HG03139 (cell line): ENCODE measurements at regions not wholly inside any gene's neighbourhood (a gene's known extent, or its start where the extent isn't known, plus 50 kb on each side); places are given as distances from the start of the nearest gene placed in this dataset.
"Not testable (repeated sequence)": the region's sequence is repeated elsewhere in the genome, so short reads cannot be mapped to it uniquely, and the experiment has no call there.

Source experiments
- ATAC-seq: cut with Tn5 transposase; IDR thresholded peaks from one replicate; pipeline ENCODE4 v1.9.1; 2021; ENCODE audit not compliant: unreplicated experiment

DNA sequence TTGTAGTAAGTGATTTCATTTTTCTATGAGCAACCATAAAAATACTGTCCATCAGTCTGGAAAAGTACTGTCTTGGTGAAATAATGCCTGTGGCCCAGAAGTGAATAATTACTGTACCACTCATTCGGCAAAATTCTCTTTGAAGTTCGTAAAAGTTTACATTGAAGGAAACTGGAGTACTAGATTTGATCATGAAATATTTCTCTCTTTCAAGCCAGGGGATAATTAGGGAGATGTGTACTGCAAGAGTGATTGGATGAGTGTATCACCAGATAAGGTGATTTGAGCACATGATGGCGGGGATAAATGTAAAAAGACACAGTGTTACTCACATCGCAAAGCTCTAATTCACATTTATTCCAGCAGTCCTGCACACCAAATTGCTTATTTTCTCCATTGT lies 883.2 kb upstream of the PIK3C3 start:
- no peak for ATAC-seq

DNA sequence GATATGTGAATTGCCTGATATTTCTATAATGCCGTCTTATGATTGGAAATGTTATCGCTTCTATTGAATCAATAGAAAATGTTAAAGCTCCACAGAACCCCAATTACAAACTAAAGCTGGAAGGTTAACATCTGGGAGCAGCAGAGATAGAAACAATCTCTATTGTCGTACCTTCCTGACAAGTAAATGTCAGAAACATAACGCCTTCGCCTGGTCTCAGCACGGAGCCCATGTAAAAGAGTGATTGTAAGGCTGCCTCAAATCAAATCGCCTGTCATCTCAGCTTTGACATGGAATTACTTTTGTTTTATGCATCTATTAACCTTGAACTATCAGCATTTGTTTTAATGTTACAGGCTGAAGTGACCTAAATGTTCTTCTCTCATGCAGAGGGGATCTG lies 885.9 kb upstream of the PIK3C3 start:
- no peak for ATAC-seq

DNA sequence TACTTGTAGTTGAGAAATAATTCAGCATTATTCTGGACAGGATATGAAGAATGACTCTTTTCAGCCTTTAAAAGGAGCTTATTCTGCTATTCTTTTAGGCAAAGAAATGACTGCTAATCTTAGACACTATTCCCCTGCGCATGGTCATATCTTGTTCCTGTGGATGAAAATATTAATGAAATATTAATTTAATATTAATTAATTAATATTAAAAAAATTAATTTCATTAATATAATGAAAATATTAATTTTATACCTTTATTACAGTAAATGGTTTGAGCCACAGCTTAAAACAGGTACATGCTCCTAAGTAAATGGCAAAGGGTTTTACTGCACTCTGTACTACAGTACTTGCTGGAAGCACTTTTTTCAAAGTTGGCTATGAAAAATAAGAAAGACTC lies 890.1 kb upstream of the PIK3C3 start:
- ATAC-seq = no peak

DNA sequence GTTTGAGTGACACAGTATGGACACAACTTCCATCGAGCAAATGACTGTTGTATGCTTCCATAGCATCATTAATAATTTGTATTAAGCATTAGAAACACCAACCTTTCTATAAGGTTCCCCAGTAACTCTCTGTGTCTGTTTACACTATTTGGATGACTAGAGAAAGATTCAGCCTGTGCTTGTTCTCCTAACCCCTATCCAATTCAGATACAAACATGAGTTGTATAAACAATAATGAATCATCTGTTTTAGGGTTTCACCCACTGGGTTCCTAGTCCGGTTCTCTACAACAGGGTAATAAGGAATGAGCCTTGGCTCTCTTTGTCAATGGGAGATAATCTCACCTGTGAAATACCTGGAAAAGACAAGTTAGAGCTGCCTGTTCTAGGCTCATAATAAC lies 894.1 kb upstream of the PIK3C3 start:
- ATAC-seq = no peak

DNA sequence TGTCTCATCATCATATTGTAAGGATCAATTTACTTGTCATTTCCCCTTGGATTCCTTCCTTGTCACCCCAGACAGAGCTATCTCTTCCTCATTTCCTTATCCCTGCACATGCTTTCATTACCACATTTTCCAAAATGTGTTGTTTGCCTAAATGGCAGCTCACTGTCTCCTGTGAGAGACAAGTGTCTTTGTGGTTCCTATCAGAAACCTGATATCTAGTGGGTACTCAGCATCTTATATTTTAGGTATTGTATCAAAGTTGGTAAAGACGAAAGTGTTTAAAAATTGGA lies 896.0 kb upstream of the PIK3C3 start:
- no peak for ATAC-seq

DNA sequence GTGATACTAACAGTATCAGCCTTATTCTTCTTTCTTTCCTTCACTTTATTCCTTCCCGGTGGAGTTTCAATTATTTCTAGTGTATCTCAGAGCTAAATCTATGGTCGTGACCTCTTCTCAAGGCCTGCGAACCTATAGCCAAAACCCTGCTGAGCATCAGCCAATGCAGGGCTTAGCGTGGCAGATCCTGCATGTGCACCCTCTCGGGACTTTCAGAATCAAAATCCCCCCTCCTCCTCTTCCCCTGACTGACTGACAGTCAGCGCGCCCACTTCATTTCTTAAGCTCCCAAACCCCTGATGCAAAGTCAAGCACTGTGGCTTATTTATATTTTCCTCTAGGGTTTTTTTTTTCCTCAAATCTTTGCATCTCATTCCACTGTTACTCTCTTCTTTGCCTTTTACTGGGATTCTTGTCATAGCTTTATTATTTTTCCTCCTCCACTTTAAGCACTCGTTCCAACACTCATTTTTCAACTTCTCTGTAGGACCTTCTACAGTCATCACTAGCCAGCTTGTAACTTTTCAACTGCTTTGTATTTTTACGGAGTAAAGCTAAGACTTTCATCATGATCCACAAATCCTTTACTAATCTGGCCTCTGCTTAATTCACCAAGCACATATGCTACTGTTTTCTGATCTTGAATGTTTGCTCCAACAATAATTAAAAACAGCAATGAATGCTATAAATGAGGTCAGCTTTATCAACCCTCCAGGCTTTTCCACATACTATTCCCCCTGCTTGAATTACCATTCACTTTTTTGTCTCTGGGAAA lies 896.5 kb upstream of the PIK3C3 start:
- ATAC-seq = no peak

DNA sequence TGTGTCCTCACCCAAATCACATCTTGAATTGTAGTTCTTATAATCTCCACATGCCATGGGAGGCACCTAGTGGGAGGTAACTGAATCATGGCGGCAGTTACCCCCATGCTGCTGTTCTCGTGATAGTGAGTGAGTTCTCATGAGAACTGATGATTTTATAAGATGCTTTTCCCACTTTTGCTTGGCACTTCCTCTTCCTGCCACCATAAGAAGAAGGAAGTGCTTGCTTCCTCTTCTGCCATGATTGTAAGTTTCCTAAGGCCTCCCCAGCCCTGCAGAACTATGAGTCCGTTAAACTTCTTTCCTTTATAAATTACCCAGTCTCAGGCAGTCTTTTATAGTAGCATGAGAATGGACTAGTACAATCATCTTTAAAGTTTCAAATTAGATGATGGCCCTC lies 902.4 kb upstream of the PIK3C3 start:
- ATAC-seq = no peak

DNA sequence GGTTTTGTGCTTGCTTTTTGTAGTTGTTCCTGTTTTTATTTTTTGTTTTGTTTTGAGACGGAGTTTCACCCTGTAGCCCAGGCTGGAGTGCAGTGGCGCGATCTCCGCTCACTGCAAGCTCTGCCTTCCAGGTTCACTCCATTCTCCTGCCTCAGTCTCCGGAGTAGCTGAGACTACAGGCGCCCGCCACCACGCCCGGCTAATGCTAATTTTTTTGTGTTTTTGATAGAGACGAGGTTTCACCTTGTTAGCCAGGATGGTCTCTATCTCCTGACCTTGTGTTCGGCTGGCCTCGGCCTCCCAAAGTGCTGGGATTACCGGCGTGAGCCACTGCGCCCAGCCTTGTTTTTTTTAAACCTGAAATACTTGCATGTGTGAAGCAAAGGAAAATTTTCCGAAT lies 908.8 kb upstream of the PIK3C3 start:
- ATAC-seq = not testable (repeated sequence)

DNA sequence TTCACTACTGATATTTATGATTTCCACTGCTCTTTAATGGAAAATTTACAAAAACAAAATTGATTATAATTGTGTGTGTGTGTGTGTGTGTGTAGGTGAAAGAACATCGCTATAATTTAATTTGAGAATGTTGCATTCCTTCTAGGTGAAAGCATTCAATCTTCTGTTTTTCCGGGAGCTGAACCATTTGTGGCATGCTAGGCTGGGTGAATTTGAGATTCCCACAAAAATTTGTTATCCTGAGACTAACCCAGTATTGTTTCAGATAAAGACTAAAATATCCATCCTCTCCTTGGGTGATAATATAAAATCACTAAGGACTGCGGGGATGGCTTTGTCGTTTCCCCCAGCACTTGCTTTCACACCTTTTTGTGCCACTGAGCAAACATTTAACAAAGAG lies 911.2 kb upstream of the PIK3C3 start:
- no peak for ATAC-seq

DNA sequence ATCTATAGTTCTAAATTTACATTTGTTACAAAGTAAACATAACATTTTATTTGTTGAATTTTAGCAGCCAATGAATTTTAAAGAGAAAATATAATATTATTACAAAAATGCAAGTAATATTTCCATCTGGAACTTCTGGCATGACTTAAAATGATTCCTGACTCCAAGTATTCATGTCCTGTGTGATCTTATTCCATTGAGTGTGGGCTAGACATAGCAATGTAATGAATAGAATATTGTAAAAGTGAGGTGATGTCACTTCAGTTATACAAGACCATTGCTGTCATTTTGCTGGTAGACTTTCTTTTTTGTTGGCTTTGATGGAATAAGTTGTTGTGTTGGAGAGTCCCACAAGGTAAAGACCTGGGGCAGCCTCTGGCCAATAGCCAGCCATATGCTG lies 912.2 kb upstream of the PIK3C3 start:
- ATAC-seq = no peak

DNA sequence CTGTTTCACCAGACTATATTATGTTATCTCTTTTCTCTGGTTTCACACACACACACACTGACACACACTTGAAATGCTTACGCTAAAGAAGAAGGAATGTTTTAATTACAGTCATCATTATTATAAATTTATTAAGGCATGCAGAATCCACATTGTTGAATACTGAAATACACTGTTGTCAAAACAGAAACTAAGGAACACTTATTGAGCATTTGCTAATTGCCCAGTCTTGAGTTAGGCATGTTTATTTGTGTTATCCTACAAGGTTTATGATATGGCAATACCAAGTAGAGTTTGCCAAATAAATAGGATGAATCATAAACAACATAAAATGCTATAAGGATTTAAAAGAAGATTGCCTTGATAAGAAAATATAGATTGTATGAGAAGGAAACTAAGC lies 917.0 kb upstream of the PIK3C3 start:
- ATAC-seq = no peak

DNA sequence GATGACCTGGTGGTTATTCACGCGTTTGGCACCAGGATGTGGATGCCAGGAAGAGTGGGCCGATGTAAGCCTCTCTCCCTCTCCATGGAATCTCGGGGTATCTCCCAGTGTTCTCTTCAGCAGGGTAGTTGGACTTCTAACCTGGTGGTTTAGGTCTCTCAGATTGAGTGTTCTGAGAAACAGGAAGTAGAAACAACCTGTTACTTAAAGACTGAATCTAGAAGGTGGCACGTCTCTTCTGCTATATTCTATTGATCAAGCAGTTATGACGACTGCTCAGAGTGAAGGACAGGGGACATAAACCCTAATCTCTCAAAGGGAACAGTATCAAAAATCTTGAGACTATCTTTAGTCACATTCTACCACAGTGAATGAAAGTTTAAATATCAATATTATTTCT lies 918.7 kb upstream of the PIK3C3 start:
- no peak for ATAC-seq

DNA sequence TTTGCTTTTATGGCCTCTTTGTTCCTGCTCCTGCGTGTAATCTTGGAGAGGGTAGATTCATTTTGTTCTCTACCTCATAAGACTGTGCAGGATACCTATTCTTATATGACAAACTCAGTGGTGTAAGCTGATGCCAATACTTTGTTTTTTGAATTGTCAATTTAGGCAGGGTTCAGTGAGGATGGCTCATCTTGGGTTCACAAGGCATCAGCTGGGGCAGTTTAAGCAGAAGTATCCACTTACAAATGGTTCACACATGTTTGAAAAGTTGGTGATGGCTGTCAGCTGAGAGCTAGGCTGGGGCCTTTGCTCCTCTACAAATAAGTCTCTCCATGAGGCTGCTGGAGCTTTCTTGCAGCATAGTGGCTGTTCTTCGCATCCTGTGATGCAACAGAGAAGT lies 920.6 kb upstream of the PIK3C3 start:
- ATAC-seq = no peak

DNA sequence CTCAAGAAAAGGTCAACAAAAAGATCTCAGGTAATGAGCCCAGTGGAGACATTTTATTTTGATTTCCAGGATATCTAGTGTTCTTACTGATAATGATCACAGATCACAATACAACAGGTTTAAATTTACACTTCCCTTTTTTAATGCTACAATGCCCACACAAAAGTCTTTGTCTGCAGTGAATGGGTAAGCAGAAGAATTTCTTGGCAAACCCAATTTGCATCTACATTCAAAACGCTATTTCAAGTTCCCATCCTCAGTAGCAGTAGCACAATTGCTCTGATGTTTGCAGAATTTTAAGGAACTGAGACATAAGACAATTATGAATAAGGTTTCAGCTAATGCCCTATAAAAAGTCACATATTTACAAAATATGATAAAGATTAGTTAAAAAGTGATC lies 929.4 kb upstream of the PIK3C3 start:
- no peak for ATAC-seq

DNA sequence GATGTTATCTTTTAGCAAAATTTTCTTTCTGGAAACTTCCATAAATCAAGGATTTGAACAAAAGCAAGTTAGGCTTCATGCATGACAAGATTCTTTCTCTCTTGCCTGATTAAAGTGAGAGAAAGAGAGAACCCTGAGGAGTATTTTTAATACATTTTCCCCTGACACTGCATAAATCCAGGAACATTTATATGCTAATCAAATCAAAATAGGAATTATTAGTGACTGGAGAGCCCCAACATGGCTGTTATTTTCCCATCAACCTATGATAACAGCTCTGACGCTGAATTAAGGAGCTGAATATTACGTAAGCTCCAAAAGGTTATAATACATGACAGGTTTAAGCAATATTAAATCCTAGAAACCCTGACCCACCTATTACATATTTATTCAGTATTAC lies 930.2 kb upstream of the PIK3C3 start:
- no peak for ATAC-seq

DNA sequence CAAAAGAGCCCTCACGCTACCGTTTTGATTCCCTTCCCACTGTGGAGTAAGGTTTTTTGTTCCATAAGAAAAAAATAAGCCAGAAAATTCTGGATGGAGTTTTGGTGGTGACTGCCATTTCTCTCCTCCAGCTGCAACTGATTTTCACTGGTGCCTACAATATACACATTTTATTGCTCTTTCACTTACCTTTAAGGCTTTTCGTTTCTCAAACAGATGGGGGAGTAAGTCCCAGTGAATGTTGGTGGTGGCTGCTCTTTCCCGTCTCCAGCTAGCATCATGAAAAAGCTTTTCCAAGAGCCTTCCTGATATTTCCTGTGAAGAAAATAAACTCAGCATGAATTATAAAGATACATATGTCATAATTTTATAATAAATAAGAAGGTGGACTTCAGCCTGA lies 932.5 kb upstream of the PIK3C3 start:
- no peak for ATAC-seq

DNA sequence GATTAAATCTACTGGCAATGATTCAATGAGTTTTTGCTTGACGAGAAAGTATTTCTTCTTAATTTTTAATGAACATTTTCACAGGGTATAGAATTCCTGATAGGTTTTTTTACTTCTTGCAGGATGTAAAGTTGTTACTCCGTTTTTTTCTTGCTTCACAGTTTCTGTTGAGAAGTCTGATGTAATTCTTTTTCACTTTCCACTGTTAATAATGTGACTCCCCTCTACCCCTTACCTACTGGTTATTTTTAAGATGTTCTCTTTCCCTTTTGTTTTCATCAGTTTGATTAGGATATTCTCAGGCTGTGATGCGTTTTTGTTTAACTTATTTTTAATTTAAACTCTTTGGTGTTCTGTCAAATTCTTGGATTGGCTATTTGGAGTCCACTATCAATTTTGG lies 933.9 kb upstream of the PIK3C3 start:
- ATAC-seq = no peak

DNA sequence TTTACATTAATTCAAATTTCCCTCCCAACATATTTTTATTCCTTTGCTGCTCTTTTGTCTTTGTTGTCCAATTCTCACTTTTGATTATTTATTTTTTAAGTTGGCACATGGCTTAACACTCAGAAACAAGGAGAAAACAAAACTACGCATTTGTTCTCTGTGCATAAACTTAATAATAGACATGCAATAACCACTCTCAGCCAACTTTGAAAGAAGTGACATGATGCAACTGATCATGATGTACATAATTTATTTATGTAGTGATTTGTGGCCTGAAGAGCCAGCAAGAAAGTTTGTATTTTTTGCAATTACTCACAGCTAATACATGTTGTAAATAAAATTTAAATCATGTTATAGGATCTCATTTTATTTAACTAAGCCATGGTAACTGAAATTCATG lies 942.8 kb upstream of the PIK3C3 start:
- ATAC-seq = no peak

DNA sequence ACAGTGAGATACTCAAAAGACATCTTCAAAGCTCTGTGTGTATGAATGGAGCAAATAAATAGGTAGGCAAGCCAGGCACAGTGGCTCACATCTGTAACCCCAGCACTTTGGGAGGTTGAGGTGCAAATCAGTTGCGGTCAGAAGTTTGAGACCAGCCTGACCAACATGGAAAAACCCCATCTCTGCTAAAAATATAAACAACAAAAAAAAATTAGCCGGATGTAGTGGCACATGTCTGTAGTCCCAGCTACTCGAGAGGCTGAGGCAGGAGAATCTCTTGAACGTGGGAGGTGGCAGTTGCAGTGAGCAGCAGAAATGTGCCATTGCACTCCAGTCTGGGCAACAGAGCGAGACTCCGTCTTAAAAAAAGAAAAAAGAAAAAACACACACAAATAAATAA lies 945.1 kb upstream of the PIK3C3 start:
- ATAC-seq = no peak

DNA sequence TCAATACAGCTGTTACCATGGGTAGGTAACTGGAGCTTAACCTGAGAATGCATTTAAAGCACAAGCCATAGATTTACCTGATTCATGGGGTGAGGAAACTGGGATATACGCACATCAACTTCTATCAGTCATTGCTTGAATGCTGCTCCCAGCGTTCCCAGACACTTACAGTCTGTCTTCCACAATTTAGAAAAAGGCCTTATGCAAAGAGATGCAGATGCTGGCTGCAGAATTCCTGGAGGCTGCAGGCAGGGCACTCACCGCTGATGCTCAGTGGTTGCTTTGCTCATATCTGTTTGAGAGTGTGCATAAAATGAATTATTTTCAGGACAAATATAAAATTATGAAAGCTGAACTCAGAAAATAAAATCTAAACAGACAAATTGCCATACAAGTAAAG lies 950.7 kb upstream of the PIK3C3 start:
- ATAC-seq = no peak

DNA sequence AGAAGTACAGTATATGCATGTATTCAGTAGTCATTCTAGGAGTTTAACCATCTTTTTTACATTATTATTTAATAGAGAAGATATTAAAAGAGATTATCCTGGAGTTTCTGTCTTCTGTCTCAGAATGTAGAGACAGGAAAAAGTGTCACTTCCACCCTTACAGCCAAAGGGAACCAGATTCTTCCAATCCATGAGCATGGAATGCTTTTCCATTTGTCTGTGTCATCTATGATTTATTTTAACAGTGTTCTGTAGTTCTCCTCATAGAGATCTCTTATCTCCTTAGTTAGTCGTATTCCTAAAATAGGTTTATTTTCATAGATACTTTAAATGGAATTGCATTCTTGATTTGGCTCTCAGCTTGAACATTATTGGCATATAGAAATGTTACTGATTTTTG lies 959.5 kb upstream of the PIK3C3 start:
- ATAC-seq = no peak

DNA sequence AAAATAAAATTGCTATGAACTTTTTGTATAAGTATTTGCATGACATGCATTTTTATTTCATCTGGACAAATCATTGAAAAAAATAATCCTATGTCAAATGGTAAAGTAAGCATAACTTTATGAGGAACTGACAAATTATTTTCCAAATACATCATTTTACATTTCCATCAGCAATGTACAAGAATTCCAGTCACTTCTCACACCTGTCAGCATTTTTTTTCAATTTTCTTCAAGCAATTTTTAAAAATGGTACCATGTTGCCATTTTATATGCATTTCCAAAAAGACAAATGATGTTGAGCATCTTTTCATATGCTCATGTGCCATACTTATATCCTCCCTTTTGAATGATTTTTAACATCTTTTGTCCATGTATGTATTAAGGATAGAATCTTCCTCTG lies 961.7 kb upstream of the PIK3C3 start:
- ATAC-seq = no peak

DNA sequence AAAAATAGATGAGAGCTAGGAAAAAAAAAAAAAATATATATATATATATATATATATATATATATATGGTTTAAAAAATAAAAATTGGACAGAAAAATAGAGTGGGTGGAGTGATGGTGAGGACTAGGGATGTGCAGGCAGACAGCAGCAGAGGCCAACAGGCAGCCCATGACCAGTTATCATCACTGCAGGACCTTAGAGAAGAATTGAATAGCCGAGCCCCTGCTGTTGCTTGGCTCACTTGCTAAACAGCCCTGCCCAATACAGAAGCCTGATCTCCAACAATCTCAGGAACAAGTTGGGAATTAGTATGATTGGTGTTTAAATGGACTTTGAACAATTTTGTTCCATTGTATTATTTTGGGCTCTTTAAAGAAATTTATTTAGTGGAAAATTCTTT lies 967.5 kb upstream of the PIK3C3 start:
- ATAC-seq = no peak

DNA sequence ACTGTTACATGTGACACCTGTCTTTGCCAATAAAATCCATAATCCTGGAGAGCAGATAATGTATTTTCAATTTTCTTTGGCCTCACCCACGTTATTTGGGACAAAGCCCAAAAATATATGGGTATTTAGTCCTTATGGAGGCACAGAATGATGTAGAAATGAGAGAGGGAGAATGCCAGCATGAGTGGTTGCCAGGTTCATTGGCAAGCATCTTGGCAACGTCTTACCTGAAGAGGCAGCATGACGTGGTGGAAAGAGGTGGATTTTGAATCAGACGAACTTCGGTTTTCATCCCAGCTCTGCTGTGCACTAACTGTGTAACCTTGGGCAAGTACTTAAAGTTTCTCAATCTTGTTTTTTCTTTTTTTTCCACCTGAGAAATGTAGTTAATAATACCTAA lies 969.6 kb upstream of the PIK3C3 start:
- no peak for ATAC-seq
